Skeletal muscle tissue (tissue), 3 donors: ENCODE measurements at regions not wholly inside any gene's neighbourhood (a gene's known extent, or its start where the extent isn't known, plus 50 kb on each side); places are given as distances from the start of the nearest gene placed in this dataset.

ENCODE experiments used
- H3K27ac ChIP-seq: one replicate; pipeline ENCODE4 v1.7.0; 2013; ENCODE audit warnings: mild to moderate bottlenecking, low read depth, low read length, inconsistent platforms
- H3K27me3 ChIP-seq, 3 donors: one replicate each; pipeline ENCODE4 v1.7.0; 2013; ENCODE audit warnings: low read length in 3 of 3; ENCODE audit not compliant: control insufficient read depth in 3 of 3, insufficient read depth in 3 of 3
- H3K36me3 ChIP-seq, 3 donors: one replicate each; pipeline ENCODE4 v1.7.0; 2013; ENCODE audit warnings: low read length in 3 of 3; ENCODE audit not compliant: control insufficient read depth in 3 of 3, insufficient read depth in 3 of 3
- H3K4me1 ChIP-seq, 3 donors: one replicate each; pipeline ENCODE4 v1.7.0; 2013; ENCODE audit warnings: low read length in 3 of 3, mild to moderate bottlenecking in 3 of 3; ENCODE audit not compliant: control insufficient read depth in 3 of 3, insufficient read depth in 3 of 3
- H3K4me3 ChIP-seq, 3 donors: one replicate each; pipeline ENCODE4 v1.7.0; 2013; ENCODE audit warnings: low read length in 3 of 3
- H3K9ac ChIP-seq, 3 donors: one replicate each; pipeline ENCODE4 v1.7.0; 2013; ENCODE audit warnings: low read length in 3 of 3, mild to moderate bottlenecking in 3 of 3, moderate library complexity in 2 of 3, low read depth in 1 of 3
- H3K9me3 ChIP-seq, 3 donors: one replicate each; pipeline ENCODE4 v1.7.0; 2013; ENCODE audit warnings: low read length in 3 of 3; ENCODE audit not compliant: control insufficient read depth in 3 of 3
- donor health status: Osteomylitis.

DNA sequence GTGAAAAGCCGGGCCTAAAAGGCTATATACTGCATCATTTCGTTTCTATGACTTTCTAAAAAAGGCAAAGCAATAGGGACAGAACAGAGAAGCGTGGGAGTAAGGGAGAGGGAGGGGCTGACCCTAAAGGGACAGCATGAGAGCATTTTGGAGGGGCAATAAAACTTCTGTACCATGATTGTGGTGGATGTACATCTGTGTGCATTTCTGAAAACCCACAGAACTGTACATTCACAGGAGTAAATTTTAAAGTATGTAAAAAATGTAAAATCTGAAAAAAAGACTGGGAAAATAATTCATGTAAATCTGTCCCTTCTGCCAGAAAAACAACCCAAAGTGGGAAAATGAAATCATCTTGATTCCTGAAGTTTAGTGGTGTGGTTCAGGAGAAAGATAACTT, 235.4 kb downstream of the CENPF start:
- Histone ChIP-seq H3K9ac (no peak overlapping the region), H3K9me3 (no peaks in the 10 kb centered on the region), H3K4me3 (no peak overlapping the region), H3K27me3 (no peaks in the 10 kb centered on the region), H3K36me3 (no peaks in the 10 kb centered on the region), H3K4me1 (no peaks in the 10 kb centered on the region), H3K27ac (no peak overlapping the region)

DNA sequence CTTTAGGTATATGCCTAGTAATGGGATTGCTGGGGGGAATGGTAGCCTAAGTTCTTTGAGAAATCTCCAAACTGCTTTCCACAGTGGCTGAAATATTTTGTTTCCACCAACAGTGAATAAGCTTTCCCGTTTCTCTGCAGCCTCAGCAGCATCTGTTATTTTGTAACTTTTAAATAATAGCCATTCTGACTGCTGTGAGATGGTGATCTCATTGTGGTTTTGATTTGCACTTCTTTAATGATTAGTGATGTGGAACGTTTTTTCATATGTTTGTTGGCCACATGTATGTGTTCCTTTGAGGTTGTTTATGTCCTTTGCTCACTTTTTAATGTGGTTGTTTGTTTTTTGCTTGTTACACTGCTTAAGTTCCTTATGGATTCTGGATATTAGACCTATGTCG, 237.4 kb downstream of the CENPF start:
- Histone ChIP-seq H3K4me3 (no peak overlapping the region), H3K27me3 (no peaks in the 10 kb centered on the region), H3K9me3 (no peaks in the 10 kb centered on the region), H3K36me3 (no peaks in the 10 kb centered on the region), H3K4me1 (no peaks in the 10 kb centered on the region), H3K27ac (no peak overlapping the region), H3K9ac (no peak overlapping the region)

DNA sequence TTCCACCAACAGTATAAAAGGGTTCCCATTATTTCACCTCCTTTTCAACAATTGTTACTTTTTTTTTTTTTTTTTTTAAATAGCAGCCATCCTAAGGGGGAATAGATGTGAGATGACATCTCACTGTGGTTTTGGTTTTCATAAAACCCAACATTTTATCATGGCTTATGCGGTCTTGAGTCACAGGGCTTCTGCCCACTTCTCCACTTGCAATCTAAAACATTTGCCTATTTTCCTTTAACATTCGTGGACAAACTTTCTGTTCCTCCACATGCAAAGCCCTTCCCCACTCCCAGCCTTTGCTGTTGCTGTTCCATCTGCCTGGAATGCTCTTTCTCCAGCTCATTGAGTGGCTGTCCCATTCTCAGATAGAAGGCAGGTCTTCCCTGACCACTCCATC, 239.7 kb upstream of the KCNK2 start:
- no peaks in the 10 kb centered on the region for H3K27me3 ChIP-seq
- H3K4me3 ChIP-seq: no peak overlapping the region
- no peaks in the 10 kb centered on the region for H3K9me3 ChIP-seq
- no peak overlapping the region for H3K9ac ChIP-seq
- no peaks in the 10 kb centered on the region for H3K36me3 ChIP-seq
- no peaks in the 10 kb centered on the region for H3K4me1 ChIP-seq
- no peak overlapping the region for H3K27ac ChIP-seq

DNA sequence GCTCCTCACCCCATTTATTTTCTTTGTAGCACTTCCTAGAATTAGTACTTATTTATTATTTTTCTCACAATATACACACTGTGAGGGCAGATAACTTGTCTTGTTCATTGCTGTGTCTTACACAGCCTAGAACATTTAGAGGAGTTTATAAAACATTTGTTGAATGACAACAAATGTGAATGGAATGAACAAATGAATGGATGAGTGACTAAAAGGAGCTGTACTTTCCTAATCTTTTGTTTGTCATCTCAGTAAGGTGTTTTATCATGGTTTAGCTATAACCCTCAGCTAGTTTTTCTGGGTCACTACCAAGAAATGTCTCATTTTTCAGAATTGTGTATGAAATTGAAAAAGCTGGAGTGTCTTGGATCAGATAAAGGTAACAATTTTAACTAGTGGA, 239.3 kb upstream of the KCNK2 start:
- no peak overlapping the region for H3K27ac ChIP-seq
- no peak overlapping the region for H3K9ac ChIP-seq
- H3K36me3 ChIP-seq: no peaks in the 10 kb centered on the region
- H3K9me3 ChIP-seq: no peaks in the 10 kb centered on the region
- no peak overlapping the region for H3K4me3 ChIP-seq
- H3K4me1 ChIP-seq: no peaks in the 10 kb centered on the region
- no peaks in the 10 kb centered on the region for H3K27me3 ChIP-seq

DNA sequence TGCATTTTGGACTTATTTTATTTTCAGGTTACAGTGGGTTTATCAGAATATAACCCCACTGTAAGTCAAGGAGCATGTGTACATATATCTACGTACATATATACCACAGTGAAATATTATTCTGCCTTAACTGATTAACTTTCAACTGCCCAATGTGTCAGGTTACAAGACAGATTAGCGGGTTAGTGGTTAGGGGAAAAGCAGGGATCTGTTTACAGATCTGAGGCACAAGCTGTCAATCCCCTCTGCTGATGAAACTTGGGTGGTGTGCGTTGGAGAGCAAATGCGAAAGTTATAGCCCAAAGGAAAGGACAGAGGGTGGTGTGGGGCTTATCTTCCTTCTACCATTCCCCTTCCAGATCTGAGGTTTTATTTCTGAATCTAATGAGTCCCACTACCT, 238.2 kb upstream of the KCNK2 start:
- Histone ChIP-seq H3K36me3 (no peaks in the 10 kb centered on the region), H3K27me3 (no peaks in the 10 kb centered on the region), H3K4me3 (no peak overlapping the region), H3K9me3 (no peaks in the 10 kb centered on the region), H3K27ac (no peak overlapping the region), H3K9ac (no peak overlapping the region), H3K4me1 (no peaks in the 10 kb centered on the region)

DNA sequence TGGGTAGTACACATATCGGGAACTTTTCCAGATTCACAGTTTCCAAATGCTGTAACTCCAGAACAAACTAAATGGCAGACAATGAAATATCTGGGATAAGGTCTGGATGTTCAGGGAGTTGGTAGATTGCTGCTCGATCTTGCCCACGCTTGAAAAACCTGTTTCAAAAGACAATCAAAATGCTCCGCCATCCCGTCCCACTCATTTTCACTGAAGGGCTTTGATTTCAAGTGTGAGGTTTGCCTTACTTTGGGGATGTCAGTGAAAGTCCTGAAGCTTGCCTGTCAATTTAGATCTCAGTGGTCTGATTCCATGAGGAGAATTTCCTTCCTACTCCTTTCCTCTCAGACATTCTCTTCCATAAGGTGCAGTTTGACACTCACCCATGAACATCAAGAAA, 236.3 kb upstream of the KCNK2 start:
- Histone ChIP-seq H3K4me3 (no peak overlapping the region), H3K27me3 (no peaks in the 10 kb centered on the region), H3K9ac (no peak overlapping the region), H3K9me3 (peaks cover 0 to under 1% (median 0%) of the 10 kb centered on the region in 3 donors), H3K36me3 (no peaks in the 10 kb centered on the region), H3K27ac (no peak overlapping the region), H3K4me1 (no peaks in the 10 kb centered on the region)

DNA sequence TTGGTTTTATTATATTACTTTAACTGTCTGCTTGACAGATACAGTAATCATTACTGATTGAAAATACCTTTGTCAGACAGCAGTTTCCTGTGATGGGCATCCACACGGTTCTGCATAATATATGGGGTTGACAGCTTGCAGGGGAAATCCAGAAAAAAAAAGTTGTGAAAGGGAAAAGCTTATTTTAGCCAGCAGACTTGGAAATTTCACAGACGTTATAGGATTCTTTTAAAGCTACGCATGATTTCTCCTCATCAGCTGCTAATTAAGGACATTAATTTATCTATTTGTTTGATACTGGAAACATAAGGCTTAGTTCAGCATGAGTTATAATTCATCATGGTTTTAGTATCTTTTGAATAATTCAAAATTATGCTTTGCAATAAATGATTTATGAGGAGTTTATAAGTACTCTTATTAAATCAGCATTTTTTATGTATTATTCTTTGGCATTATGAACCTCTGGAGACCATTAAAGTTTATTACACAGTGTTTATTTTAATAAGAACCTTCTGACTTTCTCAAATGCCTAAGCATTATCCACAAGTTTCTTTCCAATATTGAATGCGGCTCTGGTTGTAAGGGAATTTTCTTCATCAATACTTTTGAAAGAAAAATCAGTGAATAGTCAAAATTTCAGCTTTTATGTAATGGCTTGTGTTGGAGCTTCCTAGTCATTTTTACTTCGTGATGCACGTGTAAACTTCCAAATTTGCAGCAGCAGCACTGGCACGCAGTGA, 235.3 kb upstream of the KCNK2 start:
- H3K4me3 ChIP-seq: no peak overlapping the region
- H3K27ac ChIP-seq: no peak overlapping the region
- H3K36me3 ChIP-seq: no peaks in the 10 kb centered on the region
- H3K27me3 ChIP-seq: no peaks in the 10 kb centered on the region
- H3K4me1 ChIP-seq: no peaks in the 10 kb centered on the region
- H3K9me3 ChIP-seq: peaks cover 0 to 2% (median 0%) of the 10 kb centered on the region in 3 donors
- no peak overlapping the region for H3K9ac ChIP-seq

DNA sequence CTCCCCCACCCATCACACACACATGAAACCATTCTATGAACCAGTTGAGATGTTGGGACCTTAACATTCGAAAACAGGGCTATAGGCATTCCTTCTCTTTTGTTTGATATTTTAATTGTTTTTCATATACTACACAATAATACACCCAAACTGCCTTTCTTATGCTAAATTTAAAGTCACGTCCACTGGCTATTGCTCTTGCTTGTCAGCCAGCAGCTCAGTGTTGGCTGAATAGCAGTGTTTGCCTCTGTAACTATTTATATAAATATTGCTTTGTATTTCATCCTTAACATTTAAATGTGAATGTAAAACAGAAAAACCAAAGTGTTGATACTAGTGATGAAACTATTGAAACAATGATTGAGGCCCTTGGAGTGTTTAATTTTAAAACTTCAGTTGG, 234.4 kb upstream of the KCNK2 start:
- Histone ChIP-seq H3K4me1 (no peaks in the 10 kb centered on the region), H3K9me3 (peaks cover 0 to 2% (median 0%) of the 10 kb centered on the region in 3 donors), H3K4me3 (no peak overlapping the region), H3K36me3 (no peaks in the 10 kb centered on the region), H3K27ac (no peak overlapping the region), H3K9ac (no peak overlapping the region), H3K27me3 (no peaks in the 10 kb centered on the region)

DNA sequence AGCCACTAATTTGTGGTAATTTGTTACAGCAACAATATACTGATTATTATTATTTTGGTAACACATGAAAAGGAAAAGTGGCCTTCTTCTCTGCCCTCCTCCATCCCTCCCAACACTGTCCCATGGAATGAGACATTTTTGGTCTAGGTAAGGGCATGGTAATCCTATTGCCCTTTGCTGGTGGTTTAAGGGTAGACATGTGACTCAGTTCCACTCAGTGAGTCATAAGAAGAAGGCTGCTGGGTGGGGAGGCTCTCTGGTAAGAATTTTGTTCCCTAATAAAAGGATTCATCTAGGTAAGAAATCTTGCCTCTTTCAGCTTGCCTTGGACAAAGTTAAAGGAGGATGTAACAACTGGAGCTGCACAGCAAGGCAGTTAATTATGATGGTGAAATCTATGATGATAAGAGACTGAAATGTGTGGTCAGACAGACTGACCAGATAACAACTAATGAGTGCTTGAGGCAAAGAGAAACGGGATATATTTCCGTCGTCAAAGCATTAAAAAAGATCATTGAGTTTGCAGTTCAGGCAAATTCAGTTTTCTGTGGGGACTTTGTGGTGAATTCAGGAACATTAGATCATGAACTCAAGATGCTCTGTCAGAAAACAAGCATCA, 232.0 kb upstream of the KCNK2 start:
- Histone ChIP-seq H3K4me1 (no peaks in the 10 kb centered on the region), H3K4me3 (no peak overlapping the region), H3K27ac (no peak overlapping the region), H3K9me3 (peaks cover 0 to 2% (median 0%) of the 10 kb centered on the region in 3 donors), H3K27me3 (no peaks in the 10 kb centered on the region), H3K9ac (no peak overlapping the region), H3K36me3 (no peaks in the 10 kb centered on the region)

DNA sequence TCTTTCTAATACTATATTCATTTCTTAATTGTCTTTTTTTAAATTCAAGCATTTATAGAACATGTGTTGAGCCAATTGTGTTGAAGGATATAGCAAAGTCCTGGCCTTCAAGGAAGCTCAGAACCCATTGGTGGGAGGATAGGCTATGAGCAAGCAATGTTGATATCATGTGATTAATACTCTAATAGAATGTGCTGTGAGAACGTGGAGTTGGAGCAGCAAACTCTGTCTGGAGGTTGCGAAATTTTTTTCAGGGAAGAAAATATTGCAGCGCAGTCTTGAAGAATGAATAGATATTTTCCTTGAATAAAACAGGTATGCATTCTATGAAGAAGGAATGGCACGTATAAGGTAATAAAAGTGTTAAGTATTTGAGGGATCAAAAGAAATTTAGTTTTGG, 229.2 kb upstream of the KCNK2 start:
- Histone ChIP-seq H3K27ac (no peak overlapping the region), H3K4me1 (no peaks in the 10 kb centered on the region), H3K9me3 (peaks cover 0 to 2% (median 0%) of the 10 kb centered on the region in 3 donors), H3K4me3 (no peak overlapping the region), H3K36me3 (no peaks in the 10 kb centered on the region), H3K27me3 (no peaks in the 10 kb centered on the region), H3K9ac (no peak overlapping the region)
